ENCODE measurements at regions not wholly inside any gene's neighbourhood (a gene's known extent, or its start where the extent isn't known, plus 50 kb on each side); places are given as distances from the start of the nearest gene placed in this dataset.

- ATAC-seq: no peak
- Histone ChIP-seq H3K4me1 (ENCODE audit: control insufficient read depth, insufficient read depth, low read length) (no peaks in the 10 kb centered on the region), H3K4me3 (ENCODE audit: low read depth in 2 of 2, low read length in 2 of 2) (no peak overlapping the region), H3K27me3 (ENCODE audit: control insufficient read depth, insufficient read depth, low read length) (no peaks in the 10 kb centered on the region), H3K36me3 (ENCODE audit: control insufficient read depth, insufficient read depth, low read length) (no peaks in the 10 kb centered on the region), H3K27ac (ENCODE audit: low read length) (no peak overlapping the region), H3K9me3 (ENCODE audit: control insufficient read depth, insufficient read depth, low read depth, low read length) (no peaks in the 10 kb centered on the region)
- DNase-seq (ENCODE audit: low read depth, low spot score): no peak
- intact Hi-C loops (cut with micrococcal nuclease; ENCODE audit: unreplicated experiment) (no loop called here), in situ Hi-C loops (cut with HindIII; ENCODE audit: low pct_unique_long_range_greater_than_20kb, low sequenced_read_pairs) (no loop called here)
- BruUV-seq (replicated peaks): no TSS peak
- POLR2A ChIA-PET: no interaction called here
- no peak for TF ChIP-seq SIN3A (IDR thresholded peaks at IDR 0.05; ENCODE audit: borderline replicate concordance, insufficient read depth, low read depth, low read length)
- TF ChIP-seq POLR2AphosphoS5 (IDR thresholded peaks at IDR 0.05; ENCODE audit: low read depth, low read length): no peak
- TF ChIP-seq TCF7L2 (IDR thresholded peaks at IDR 0.05; ENCODE audit: low read depth, low read length): no peak
- no peak for TF ChIP-seq CTCF (IDR thresholded peaks at IDR 0.05)
- TF ChIP-seq REST (IDR thresholded peaks at IDR 0.05; ENCODE audit: insufficient read depth in 1 of 2, low read depth in 2 of 2, low read length in 1 of 2): no peak
- CTCF ChIA-PET: no interaction called here
These were observed 1128.2 kb upstream of the ACVR2A start for GRCh38 chr2:146716591-146716990.

- POLR2A ChIA-PET: no interaction called here
- CTCF ChIA-PET: no interaction called here
- Histone ChIP-seq H3K9me3 (ENCODE audit: control insufficient read depth, insufficient read depth, low read depth, low read length) (no peaks in the 10 kb centered on the region), H3K4me3 (ENCODE audit: low read depth in 2 of 2, low read length in 2 of 2) (no peak overlapping the region), H3K27ac (ENCODE audit: low read length) (no peak overlapping the region), H3K4me1 (ENCODE audit: control insufficient read depth, insufficient read depth, low read length) (no peaks in the 10 kb centered on the region), H3K36me3 (ENCODE audit: control insufficient read depth, insufficient read depth, low read length) (no peaks in the 10 kb centered on the region), H3K27me3 (ENCODE audit: control insufficient read depth, insufficient read depth, low read length) (no peaks in the 10 kb centered on the region)
- in situ Hi-C loops (cut with HindIII; ENCODE audit: low pct_unique_long_range_greater_than_20kb, low sequenced_read_pairs): no loop called here
- DNase-seq (ENCODE audit: low read depth, low spot score): no peak
- ATAC-seq: no peak
- no peak for TF ChIP-seq REST (IDR thresholded peaks at IDR 0.05; ENCODE audit: insufficient read depth in 1 of 2, low read depth in 2 of 2, low read length in 1 of 2)
- no peak for TF ChIP-seq POLR2AphosphoS5 (IDR thresholded peaks at IDR 0.05; ENCODE audit: low read depth, low read length)
- TF ChIP-seq SIN3A (IDR thresholded peaks at IDR 0.05; ENCODE audit: borderline replicate concordance, insufficient read depth, low read depth, low read length): no peak
- TF ChIP-seq CTCF (IDR thresholded peaks at IDR 0.05): no peak
- no peak for TF ChIP-seq TCF7L2 (IDR thresholded peaks at IDR 0.05; ENCODE audit: low read depth, low read length)
- intact Hi-C loops (cut with micrococcal nuclease; ENCODE audit: unreplicated experiment): no loop called here
- no TSS peak for BruUV-seq (replicated peaks)
These were observed 1135.8 kb upstream of the ACVR2A start for GRCh38 chr2:146709004-146709403.
